MM.1S (cell line): ENCODE measurements at regions not wholly inside any gene's neighbourhood (a gene's known extent, or its start where the extent isn't known, plus 50 kb on each side); places are given as distances from the start of the nearest gene placed in this dataset.

Experiments
- DNase-seq: peaks from one replicate; pipeline ENCODE4 v3.0.0-alpha.2; 2015
- H2AFZ ChIP-seq: fragments of 300-600 bp; sonication (generic); 2 replicates; pipeline ENCODE4 v1.6.0; 2016; ENCODE audit warnings: antibody characterized with exemption, low read length
- H3F3A ChIP-seq: fragments of 300-600 bp; sonication (generic); 2 replicates; pipeline ENCODE4 v1.6.1; 2016; ENCODE audit warnings: mild to moderate bottlenecking, antibody characterized with exemption, low read length, moderate library complexity, mixed read lengths; ENCODE audit not compliant: insufficient read depth
- H3K27ac ChIP-seq: fragments of 300-600 bp; sonication (generic); 2 replicates; pipeline ENCODE4 v1.5.1; 2016; ENCODE audit warnings: mild to moderate bottlenecking, low read length
- H3K27me3 ChIP-seq: fragments of 300-600 bp; sonication (generic); replicated peaks from 2 replicates; pipeline ENCODE4 v1.6.0; 2016; ENCODE audit warnings: low read length; ENCODE audit not compliant: insufficient read depth
- H3K36me3 ChIP-seq: fragments of 300-600 bp; sonication (generic); replicated peaks from 2 replicates; pipeline ENCODE4 v1.6.1; 2016; ENCODE audit warnings: mild to moderate bottlenecking, low read length, mixed read lengths; ENCODE audit not compliant: insufficient read depth
- H3K4me1 ChIP-seq: fragments of 300-600 bp; sonication (generic); 2 replicates; pipeline ENCODE4 v1.6.1; 2016; ENCODE audit warnings: low read length, mixed read lengths
- H3K4me2 ChIP-seq: fragments of 300-600 bp; sonication (generic); 2 replicates; pipeline ENCODE4 v1.6.0; 2016; ENCODE audit warnings: low read depth, low read length
- H3K4me3 ChIP-seq: fragments of 300-600 bp; sonication (generic); 2 replicates; pipeline ENCODE4 v1.5.1; 2016; ENCODE audit warnings: low read length, mixed read lengths
- H3K79me2 ChIP-seq: fragments of 300-600 bp; sonication (generic); 2 replicates; pipeline ENCODE4 v1.6.1; 2016; ENCODE audit warnings: mixed run types, low read length, mixed read lengths
- H3K9ac ChIP-seq: fragments of 300-600 bp; sonication (generic); 2 replicates; pipeline ENCODE4 v1.6.1; 2016; ENCODE audit warnings: low read length, mixed read lengths
- H3K9me2 ChIP-seq: fragments of 300-600 bp; sonication (generic); replicated peaks from 2 replicates; pipeline ENCODE4 v1.6.1; 2016; ENCODE audit warnings: mild to moderate bottlenecking, low read length, mixed read lengths; ENCODE audit not compliant: insufficient read depth
- H3K9me3 ChIP-seq: fragments of 300-600 bp; sonication (generic); replicated peaks from 2 replicates; pipeline ENCODE4 v1.6.1; 2016; ENCODE audit warnings: mild to moderate bottlenecking, low read length, mixed read lengths; ENCODE audit not compliant: insufficient read depth
- H4K20me1 ChIP-seq: fragments of 300-600 bp; sonication (generic); 2 replicates; pipeline ENCODE4 v1.6.1; 2016; ENCODE audit warnings: mild to moderate bottlenecking, low read length, moderate library complexity, mixed read lengths; ENCODE audit not compliant: insufficient read depth
- CTCF ChIP-seq: fragments of 300-600 bp; sonication (generic); IDR thresholded peaks from 2 replicates; pipeline ENCODE4 v1.5.1; 2016; ENCODE audit warnings: antibody characterized with exemption, low read length, mixed read lengths
- EZH2 ChIP-seq: fragments of 300-600 bp; sonication (generic); optimal IDR thresholded peaks from 2 replicates; pipeline ENCODE3; 2017; ENCODE audit warnings: low read depth, mild to moderate bottlenecking, antibody characterized with exemption, low read length, mixed read lengths
- EZH2phosphoT487 ChIP-seq: fragments of 300-600 bp; sonication (generic); IDR thresholded peaks from 2 replicates; pipeline ENCODE4 v1.6.1; 2018; ENCODE audit warnings: antibody characterized with exemption, low read length

DNA sequence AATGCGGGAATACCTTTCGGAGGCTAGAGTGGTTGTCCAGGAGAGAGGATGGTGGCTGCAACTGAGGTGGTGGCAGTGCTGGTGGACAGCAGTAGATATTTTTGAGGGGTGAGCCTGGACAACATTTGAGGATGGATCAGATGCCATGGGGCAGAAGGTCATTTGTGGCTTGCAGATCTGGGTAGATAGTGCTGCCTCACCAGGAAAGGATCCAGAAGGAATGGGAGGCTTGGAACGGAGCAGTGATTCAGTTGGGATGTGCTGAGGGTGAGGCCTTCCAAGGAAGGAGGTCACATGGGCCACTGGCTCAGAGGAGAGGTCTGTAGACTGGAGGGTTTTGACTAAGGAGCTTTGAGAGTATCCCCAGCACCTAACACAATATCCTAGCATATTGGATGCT is 110.8 kb upstream of the KAZN start:
- Histone ChIP-seq H3F3A (no peaks in the 10 kb centered on the region), H3K4me1 (no peaks in the 10 kb centered on the region), H3K4me3 (no peak overlapping the region), H3K79me2 (no peaks in the 10 kb centered on the region), H3K36me3 (no peaks in the 10 kb centered on the region), H3K27me3 (no peaks in the 10 kb centered on the region), H4K20me1 (no peaks in the 10 kb centered on the region), H3K4me2 (no peak overlapping the region), H3K9me3 (no peaks in the 10 kb centered on the region), H3K9ac (no peak overlapping the region), H3K27ac (no peak overlapping the region), H2AFZ (no peak overlapping the region), H3K9me2 (no peaks in the 10 kb centered on the region)
- TF ChIP-seq EZH2 (no peak), CTCF (no peak), EZH2phosphoT487 (no peak)
- no peak for DNase-seq

DNA sequence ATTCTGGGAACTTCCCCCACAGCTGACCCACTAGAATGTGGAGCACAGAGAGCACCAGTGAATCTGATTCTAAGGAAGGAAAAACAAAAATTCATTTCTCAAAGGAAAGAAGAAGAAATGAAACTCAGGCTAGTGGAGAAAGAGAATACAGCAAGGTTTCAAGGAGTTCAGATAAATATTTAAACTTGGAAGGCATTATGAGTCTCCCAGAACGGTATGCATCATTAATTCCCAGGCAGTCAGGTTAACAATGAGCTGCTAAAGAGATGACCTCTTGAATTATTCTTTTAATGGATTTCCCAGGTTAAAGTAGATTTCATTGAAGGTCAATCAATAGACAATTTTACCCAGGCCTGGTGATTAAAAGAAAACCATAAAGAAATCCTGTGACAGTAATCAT is 103.6 kb upstream of the KAZN start:
- no peak overlapping the region for H3K4me3 ChIP-seq

GRCh38 chr1:14495381-14495780 is 103.1 kb upstream of the KAZN start:
- no peaks in the 10 kb centered on the region for H3F3A ChIP-seq
- H3K4me3 ChIP-seq = no peak overlapping the region
- H3K9me3 ChIP-seq = no peaks in the 10 kb centered on the region
- no peaks in the 10 kb centered on the region for H3K9me2 ChIP-seq
- H3K4me1 ChIP-seq = no peaks in the 10 kb centered on the region
- no peak overlapping the region for H2AFZ ChIP-seq
- no peaks in the 10 kb centered on the region for H3K36me3 ChIP-seq
- no peak overlapping the region for H3K27ac ChIP-seq
- DNase-seq = no peak
- no peak overlapping the region for H3K4me2 ChIP-seq
- no peaks in the 10 kb centered on the region for H3K79me2 ChIP-seq
- H3K27me3 ChIP-seq = no peaks in the 10 kb centered on the region
- H4K20me1 ChIP-seq = no peaks in the 10 kb centered on the region
- no peak overlapping the region for H3K9ac ChIP-seq
- TF ChIP-seq EZH2phosphoT487 (no peak), EZH2 (no peak), CTCF (no peak)

More for the DNA sequence above, 103.6 kb upstream of the KAZN start:
- Histone ChIP-seq H3K36me3 (no peaks in the 10 kb centered on the region), H3K4me1 (no peaks in the 10 kb centered on the region), H3K9me3 (no peaks in the 10 kb centered on the region), H3K4me2 (no peak overlapping the region), H4K20me1 (no peaks in the 10 kb centered on the region), H3K79me2 (no peaks in the 10 kb centered on the region), H3K27me3 (no peaks in the 10 kb centered on the region), H2AFZ (no peak overlapping the region), H3F3A (no peaks in the 10 kb centered on the region), H3K9ac (no peak overlapping the region), H3K9me2 (no peaks in the 10 kb centered on the region), H3K27ac (no peak overlapping the region)
- TF ChIP-seq EZH2phosphoT487 (no peak), CTCF (no peak), EZH2 (no peak)
- DNase-seq = no peak

DNA sequence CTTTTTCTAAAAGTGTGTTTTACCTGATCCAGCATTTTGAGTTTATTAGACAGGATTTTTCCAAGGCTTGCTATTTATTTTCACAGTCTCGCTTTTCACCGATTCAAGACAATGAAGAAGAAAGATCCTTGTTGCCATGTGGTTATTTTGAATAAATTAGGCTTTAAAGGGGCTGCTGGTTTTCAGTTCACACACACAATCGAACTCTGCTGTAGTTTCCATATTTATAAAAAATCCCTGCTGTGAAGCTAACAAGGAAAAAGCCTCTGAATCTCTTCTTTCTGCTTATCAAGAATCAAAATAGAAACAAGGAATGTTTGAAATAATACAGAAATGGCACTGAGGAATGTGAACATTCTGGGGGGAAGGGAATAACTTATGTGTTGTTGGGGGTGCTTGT is 102.5 kb upstream of the KAZN start:
- no peaks in the 10 kb centered on the region for H3K4me1 ChIP-seq
- no peak overlapping the region for H3K4me2 ChIP-seq
- no peaks in the 10 kb centered on the region for H4K20me1 ChIP-seq
- no peak overlapping the region for H3K27ac ChIP-seq
- H3K9me3 ChIP-seq = no peaks in the 10 kb centered on the region
- H2AFZ ChIP-seq = no peak overlapping the region
- H3K4me3 ChIP-seq = no peak overlapping the region
- TF ChIP-seq EZH2 (no peak), CTCF (no peak), EZH2phosphoT487 (no peak)
- H3K79me2 ChIP-seq = no peaks in the 10 kb centered on the region
- no peaks in the 10 kb centered on the region for H3K36me3 ChIP-seq
- no peaks in the 10 kb centered on the region for H3F3A ChIP-seq
- H3K27me3 ChIP-seq = no peaks in the 10 kb centered on the region
- no peaks in the 10 kb centered on the region for H3K9me2 ChIP-seq
- DNase-seq = no peak
- H3K9ac ChIP-seq = no peak overlapping the region
